HG03442 (cell line): ENCODE measurements at regions not wholly inside any gene's neighbourhood (a gene's known extent, or its start where the extent isn't known, plus 50 kb on each side); places are given as distances from the start of the nearest gene placed in this dataset.

Experiments used
- ATAC-seq: cut with Tn5 transposase; IDR thresholded peaks from one replicate; pipeline ENCODE4 v1.9.1; 2021; ENCODE audit warnings: mild to moderate bottlenecking, moderate library complexity; ENCODE audit not compliant: unreplicated experiment

DNA sequence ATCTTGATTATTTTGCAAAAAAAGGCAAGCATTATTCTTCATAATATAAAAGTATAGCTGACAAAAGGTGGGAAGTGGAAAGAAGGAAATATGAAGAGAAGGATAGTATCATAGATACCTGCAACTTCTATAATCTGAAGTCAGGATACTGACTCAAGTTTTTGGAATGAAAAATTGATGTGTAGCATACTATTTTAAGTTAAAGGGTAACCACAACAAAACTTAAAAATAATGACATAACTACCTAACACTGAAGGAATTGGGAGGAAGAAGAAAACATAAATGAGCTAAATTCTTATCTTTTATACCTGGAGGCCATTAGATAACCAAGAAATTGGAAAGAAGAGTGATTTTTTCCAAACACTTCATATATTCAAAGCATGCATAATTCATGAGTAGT lies 51.8 kb upstream of the TLE1 start:
- no peak for ATAC-seq

- ATAC-seq = no peak
Measured at GRCh38 chr9:81748091-81748490, 58.7 kb upstream of the TLE1 start.

DNA sequence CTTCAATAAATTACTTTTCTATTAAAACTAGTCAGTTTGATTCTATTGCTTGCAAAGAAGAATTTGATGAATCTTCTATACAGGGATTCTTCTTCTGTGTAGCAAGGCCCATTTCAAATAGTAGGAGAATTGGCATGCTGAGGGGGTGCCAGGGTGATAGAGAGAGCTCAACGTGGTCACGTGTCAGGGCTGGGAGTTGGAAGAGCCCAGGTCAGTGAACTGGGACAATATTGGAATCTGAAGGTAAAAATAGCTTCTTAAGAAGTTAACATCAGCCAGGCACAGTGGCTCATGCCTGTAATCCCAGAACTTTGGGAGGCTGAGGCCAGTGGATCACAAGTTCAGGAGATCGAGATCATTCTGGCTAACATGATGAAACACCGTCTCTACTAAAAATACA lies 64.1 kb upstream of the TLE1 start:
- ATAC-seq = no peak

DNA sequence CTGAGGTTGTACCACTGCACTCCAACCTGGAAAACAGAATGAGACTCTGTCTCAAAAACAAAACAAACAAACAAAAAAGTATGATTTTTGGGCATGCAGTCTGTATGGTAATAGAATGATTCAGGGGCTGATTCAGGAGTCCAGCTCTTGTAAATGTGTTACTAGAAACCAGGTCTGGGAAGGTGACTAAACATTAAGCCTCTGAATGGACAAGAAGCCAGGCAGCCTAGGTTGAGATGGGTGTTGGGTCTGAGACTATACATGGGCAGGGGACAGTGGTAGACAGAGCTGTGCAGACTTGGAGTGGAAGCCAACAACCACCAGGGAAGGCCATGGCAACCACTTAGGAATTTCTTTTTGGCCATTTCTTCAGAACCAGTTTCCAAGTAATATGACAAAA lies 64.9 kb upstream of the TLE1 start:
- no peak for ATAC-seq

- no peak for ATAC-seq
Measured at GRCh38 chr9:81755721-81756120, 66.4 kb upstream of the TLE1 start.

DNA sequence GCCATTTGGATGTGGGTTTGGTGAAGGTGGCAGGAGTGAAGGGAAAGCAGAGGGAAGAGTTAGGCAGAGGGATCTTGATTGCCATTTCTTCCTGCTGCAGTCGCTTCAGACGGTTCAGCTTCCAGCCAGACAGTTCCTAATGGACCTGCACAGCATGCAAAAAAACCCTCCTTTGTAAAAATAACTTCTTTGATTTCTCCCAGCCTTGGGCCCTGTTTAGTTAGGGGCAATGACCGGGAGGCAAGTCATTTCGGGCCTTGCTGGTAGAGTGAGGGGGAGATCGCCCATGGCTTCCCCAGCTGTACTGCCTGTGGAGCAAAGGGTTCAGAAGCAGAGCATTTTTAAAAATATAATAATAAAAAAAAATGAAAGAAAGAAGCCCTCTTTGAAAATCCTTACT lies 67.2 kb upstream of the TLE1 start:
- no peak for ATAC-seq

DNA sequence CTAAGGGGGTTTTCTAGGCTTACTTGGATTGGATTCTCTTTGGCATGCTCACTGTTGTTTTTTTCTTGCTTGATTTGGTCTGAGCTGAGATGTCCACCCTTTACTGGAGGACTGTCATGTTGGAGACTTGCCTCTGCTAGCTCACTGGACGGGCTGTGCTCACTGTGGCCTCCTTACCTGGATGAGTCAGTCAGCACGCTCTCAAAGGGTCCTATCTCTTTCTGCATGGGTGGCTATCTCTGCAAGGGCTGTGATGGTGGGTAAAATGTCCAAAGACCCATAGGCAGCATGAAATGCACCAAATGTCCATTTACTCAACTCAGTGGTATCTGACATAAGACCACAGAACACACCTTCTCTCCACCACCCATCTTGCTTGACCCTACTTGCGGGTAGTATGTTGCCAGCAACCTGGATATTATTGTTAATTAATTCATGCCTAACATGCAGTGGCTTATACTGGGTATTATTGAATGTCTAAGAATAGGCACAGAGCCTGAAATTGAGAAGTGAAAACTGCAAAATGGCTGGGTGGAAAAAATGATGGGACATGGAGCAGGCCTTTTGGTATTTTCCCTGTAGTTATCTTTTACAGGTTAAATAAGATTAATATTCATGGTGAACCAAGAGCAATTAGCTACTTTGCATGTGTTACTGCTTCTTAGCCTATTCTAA lies 68.9 kb upstream of the TLE1 start:
- no peak for ATAC-seq

GRCh38 chr9:81759680-81760215 lies 70.4 kb upstream of the TLE1 start:
- ATAC-seq = no peak

DNA sequence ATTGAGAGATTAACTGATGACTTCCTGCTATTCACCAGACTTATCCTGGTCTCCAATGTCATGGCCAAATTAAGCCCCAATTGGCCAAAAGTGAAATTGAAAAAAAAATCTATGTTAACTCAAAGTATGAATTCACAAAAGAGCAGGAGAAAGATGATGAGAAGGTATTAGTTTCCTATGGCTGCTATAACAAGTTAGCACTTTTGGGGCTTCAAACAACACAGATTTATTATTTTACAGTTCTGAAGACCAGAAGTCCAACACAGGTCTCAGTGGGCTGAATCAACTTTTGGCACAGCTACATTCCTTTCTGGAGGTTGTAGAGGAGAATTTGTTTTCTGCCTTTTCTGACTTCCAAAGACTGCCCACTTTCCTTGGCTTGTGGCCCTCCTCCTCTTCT lies 78.6 kb upstream of the TLE1 start:
- no peak for ATAC-seq

DNA sequence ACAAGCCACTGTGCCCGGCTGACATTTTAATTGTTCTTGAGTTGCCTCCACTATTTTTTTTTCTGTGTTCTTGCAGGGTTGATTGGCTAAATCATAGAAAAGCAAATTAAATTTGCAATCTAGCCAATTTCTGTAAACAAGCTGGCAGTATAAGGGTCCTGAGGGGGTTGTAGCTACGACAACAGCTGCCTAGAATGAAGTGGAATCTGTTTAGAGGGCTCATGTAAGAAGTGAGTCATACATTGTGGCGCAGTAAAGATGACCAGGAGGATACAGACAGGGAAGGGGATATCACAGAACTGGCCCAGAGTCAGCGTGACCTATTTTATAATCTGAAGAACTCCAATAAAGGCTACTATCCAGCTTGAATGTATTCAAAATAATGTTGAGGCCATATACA lies 82.2 kb upstream of the TLE1 start:
- ATAC-seq = no peak

GRCh38 chr9:81772144-81772543 lies 82.8 kb upstream of the TLE1 start:
- ATAC-seq = no peak

DNA sequence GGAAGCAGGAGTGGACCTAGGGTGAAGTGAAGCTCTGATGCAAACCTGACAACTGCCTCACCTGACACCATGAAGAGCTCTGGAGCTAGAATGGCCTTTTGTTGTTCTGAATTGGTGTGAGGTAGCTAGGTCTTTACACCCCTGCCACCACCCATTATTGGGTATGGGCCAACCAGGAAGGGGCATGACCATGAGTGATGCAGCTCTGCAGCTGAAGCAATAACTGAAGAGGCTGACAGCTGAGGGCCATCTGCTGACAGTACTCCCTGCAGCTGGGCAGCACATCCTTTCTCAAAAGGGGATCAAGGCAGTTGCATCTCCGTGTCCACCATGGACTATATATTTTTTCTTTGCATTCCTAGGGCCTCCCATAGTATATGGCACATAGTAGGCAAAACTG lies 87.0 kb upstream of the TLE1 start:
- ATAC-seq = no peak

DNA sequence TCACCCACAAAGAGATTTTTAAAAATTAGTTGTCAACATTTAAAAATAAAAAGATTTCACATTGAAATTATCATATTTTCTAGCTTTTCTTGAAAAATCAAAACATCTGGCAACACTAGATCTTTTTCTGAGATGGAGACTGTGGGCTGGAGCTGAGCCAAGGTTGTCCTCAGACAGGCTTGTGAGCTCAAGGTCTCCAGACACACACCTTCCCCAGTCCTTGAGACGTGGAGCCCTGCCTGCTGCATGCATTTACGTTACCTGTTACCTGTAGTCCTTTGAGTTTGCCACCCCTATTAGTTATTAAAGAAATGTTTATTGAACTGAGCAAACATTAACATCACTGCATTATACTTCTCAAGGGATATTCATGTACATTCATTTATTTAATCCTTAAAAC lies 87.5 kb upstream of the TLE1 start:
- ATAC-seq = no peak

GRCh38 chr9:81777482-81777881 lies 88.1 kb upstream of the TLE1 start:
- ATAC-seq = no peak

GRCh38 chr9:81782313-81782995 lies 93.1 kb upstream of the TLE1 start:
- no peak for ATAC-seq

GRCh38 chr9:81787747-81788632 lies 98.6 kb upstream of the TLE1 start:
- no peak for ATAC-seq

GRCh38 chr9:81789721-81790120 lies 100.4 kb upstream of the TLE1 start:
- ATAC-seq = no peak

- ATAC-seq = no peak
Measured at GRCh38 chr9:81790166-81790565, 100.8 kb upstream of the TLE1 start.

GRCh38 chr9:81791076-81791475 lies 101.7 kb upstream of the TLE1 start:
- ATAC-seq = no peak

- ATAC-seq = no peak
Measured at GRCh38 chr9:81798606-81799005, 109.3 kb upstream of the TLE1 start.

GRCh38 chr9:81801190-81801589 lies 111.8 kb upstream of the TLE1 start:
- ATAC-seq = no peak

DNA sequence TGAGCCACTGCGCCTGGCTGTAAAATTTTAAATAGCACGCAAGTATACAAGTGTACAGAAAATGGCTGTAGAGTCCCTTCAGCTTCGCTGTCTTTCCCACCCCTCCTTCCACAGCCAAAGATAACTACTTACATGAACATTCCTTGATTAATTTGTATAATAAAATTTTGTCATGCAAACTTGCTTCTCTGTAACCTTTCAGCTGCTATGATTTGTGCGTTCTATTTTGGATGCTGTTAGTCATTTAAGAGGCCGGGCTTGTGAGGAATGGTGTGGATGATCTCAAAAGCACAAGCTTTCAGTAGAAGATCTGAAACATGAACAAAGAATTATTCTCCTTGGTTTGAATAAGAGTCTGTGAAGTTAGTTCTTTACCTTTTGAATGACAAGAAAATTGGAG lies 115.0 kb upstream of the TLE1 start:
- no peak for ATAC-seq
